ENCODE measurements at regions not wholly inside any gene's neighbourhood (a gene's known extent, or its start where the extent isn't known, plus 50 kb on each side); places are given as distances from the start of the nearest gene placed in this dataset.

DNA sequence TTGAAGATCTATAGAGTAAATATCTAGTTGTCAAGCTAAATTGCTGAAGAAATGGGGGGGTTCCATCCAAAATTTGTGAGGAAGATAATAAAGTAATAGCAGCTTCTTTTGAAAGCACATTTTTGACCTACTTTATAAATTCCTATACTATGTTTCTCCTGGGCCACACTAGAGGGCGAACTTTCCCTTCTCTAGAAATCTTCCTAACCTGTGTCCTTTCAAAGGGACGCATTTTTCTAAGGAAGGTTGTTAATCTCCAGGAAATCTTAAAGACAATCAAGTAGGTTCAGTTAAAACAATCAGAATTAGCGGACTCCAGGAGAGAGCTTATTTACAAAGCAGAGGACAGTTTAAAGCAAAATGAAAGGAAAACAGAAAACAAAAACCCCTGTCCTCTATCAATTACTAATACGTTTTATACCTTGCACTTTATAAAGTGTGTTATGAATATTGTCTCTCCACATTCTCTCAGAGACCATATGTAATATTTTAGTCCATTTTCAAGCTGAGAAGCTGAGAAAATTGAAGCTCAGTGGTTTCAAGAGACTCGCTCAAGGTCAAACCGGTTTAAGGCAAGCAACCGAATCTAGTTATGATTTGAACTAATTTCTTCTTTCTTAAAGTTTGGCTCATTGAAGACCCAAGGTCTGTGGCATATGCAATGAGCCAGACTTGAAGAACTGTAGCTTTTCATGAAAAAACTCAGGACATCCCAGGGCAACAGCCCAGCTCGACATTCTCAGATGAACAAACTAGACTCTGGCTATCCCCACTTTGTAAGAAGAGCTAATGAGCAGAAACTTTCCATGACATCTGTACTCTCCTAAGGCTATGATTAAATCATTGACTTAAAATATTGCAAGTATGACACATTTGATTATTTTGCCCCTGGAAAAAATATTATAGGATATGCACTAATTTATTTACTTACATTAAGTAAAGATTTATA lies 273.6 kb downstream of the PAX3 start:
- TF ChIP-seq, protein P1, sequence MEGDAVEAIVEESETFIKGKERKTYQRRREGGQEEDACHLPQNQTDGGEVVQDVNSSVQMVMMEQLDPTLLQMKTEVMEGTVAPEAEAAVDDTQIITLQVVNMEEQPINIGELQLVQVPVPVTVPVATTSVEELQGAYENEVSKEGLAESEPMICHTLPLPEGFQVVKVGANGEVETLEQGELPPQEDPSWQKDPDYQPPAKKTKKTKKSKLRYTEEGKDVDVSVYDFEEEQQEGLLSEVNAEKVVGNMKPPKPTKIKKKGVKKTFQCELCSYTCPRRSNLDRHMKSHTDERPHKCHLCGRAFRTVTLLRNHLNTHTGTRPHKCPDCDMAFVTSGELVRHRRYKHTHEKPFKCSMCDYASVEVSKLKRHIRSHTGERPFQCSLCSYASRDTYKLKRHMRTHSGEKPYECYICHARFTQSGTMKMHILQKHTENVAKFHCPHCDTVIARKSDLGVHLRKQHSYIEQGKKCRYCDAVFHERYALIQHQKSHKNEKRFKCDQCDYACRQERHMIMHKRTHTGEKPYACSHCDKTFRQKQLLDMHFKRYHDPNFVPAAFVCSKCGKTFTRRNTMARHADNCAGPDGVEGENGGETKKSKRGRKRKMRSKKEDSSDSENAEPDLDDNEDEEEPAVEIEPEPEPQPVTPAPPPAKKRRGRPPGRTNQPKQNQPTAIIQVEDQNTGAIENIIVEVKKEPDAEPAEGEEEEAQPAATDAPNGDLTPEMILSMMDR (IDR thresholded peaks at IDR 0.05; ENCODE audit: low read depth, low read length): peak; percentile 69
- no peak for TF ChIP-seq EZH2phosphoT487 (IDR thresholded peaks at IDR 0.05; ENCODE audit: low read depth)
